NCI-H2227 (cell line): ENCODE measurements at regions not wholly inside any gene's neighbourhood (a gene's known extent, or its start where the extent isn't known, plus 50 kb on each side); places are given as distances from the start of the nearest gene placed in this dataset.

Experiments used
- DNase-seq: peaks from one replicate; lab custom pipeline; 2025; ENCODE audit not compliant: unreplicated experiment; lab: John Stamatoyannopoulos, UW

GRCh38 chr1:38270849-38271633 lies 224.4 kb upstream of the POU3F1 start:
- no peak for DNase-seq

GRCh38 chr1:38269923-38270848 lies 223.6 kb upstream of the POU3F1 start:
- DNase-seq: no peak

GRCh38 chr1:38268226-38268625 lies 221.6 kb upstream of the POU3F1 start:
- DNase-seq: no peak

DNA sequence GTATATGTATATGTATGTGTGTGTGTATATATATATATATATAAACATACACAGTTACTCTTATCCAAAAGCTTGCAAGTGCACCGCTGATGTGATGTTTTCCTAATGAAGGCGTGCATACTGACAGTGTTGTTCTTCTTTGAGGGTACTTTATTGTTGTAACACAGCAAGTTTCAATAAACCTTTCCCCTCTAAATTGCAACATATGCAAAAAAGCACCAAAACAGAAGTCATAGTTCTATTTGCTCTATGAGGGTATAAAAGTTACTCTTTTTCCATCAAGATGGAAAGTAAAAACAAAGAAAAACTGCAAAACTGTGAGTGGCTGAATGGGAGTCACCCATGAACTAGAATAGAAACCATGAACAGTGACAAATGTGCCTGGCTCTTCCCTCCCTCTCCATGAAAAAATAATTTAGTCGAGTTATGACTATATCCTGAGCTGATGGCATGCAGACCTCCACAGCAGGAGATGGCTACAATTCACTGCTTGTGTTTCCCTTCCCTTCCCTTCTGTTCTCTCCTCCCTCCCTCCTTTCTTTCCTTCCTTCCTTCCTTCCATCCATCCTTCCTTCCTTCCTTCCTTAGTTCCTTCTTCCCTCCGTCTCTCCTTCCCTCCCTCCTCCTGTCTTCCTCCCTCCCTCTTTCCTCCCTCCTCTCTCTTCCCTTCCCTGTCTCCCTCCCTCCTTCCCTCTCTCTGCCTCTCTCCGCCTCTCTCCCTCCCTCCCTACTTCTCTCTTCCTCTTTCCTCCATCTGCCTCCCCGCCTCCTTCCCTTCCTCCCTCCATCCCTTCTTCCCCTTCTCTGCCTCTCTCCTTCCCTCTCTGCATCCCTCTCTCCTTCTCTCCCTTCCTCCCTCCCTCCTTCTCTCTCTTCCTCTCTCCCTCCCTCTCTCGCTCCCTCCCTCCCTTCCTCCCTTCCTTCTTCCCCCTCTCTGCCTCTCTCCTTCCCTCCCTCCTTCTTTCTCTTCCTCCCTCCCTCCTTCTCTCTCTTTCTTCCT lies 220.7 kb upstream of the POU3F1 start:
- DNase-seq: no peak

DNA sequence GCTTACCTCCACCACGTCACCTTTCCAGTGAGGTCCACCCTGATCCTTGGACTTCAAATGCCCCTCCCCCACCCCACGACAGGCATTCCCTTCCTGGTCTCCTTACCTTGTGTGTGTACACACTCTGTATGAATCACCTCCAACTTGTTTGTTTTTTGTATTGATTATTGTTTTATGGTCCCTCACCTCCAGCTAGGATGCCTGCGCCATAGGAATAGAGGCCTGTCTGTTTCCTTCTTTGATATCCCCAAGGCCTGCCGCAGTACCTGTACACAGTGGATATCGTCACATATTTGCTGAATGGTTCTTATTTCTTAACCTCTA lies 219.6 kb upstream of the POU3F1 start:
- no peak for DNase-seq

GRCh38 chr1:38265293-38266196 lies 219.0 kb upstream of the POU3F1 start:
- no peak for DNase-seq

DNA sequence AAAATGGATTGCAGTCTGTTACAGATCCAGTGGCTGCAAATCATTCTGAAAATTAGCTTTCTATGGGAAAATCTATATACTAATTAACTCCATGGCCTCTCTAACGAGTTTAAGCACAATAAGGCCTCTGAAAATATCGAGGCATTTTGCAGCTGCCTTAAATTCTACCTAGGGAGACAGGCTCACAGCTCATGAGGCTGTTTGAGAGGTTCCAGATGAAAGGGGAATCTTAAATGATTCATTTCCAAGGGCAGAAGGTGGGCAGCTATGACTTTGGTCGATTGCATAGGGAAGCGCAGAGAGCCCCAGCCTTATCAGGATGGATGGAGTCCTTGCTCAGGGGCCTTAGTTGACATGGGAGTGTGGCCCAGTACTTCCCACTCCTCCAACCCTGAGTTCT lies 216.8 kb upstream of the POU3F1 start:
- DNase-seq: no peak

GRCh38 chr1:38261574-38261973 lies 215.0 kb upstream of the POU3F1 start:
- no peak for DNase-seq

DNA sequence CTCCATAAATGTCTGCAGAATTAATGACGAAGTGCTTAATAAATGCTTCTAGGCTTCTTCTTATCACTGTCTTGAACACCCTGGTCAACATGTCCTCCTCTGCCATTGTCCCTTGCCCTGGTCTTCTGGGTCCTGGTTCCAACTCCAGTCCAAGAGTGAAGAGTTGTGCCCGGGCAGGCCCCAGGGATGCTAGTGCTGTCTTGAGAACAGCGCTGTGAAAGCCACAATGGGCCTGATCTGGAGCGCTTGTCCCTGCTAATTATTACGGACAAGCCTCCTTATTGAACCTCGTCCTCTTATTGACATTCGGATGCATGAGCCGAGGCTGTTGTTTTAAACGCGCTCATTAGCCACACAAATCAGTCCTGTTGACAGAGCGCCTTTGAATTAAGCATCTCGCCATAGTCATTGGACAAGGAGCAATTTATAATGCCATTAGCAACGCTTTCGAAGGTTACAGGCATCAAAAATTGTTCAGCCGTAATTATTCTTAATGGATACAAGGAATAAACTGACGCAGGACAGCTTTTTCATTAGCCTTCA lies 211.6 kb upstream of the POU3F1 start:
- no peak for DNase-seq

GRCh38 chr1:38257374-38257773 lies 210.8 kb upstream of the POU3F1 start:
- DNase-seq: no peak

GRCh38 chr1:38256072-38256471 lies 209.5 kb upstream of the POU3F1 start:
- DNase-seq: no peak

GRCh38 chr1:38253314-38253713 lies 206.7 kb upstream of the POU3F1 start:
- no peak for DNase-seq

DNA sequence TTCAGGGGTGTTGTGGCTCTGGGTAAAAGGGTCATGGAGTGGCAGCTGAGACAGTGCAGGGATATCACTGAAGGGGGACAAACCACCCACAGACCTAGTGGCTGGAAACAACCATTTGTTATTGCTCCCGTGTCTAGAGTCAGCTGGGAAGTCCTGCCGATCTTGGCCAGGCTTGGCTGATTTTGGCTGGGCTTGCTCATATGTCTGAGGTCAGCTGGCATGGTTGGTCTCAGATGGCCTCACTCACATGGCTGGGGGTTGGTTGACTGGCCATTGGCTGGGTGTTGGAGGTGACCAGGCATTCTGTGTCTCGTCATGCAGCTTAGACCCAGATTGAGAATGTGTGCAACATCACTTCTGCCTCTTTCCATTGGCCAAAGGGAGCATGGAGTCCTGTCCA lies 203.8 kb upstream of the POU3F1 start:
- no peak for DNase-seq

GRCh38 chr1:38249001-38249400 lies 202.4 kb upstream of the POU3F1 start:
- no peak for DNase-seq

DNA sequence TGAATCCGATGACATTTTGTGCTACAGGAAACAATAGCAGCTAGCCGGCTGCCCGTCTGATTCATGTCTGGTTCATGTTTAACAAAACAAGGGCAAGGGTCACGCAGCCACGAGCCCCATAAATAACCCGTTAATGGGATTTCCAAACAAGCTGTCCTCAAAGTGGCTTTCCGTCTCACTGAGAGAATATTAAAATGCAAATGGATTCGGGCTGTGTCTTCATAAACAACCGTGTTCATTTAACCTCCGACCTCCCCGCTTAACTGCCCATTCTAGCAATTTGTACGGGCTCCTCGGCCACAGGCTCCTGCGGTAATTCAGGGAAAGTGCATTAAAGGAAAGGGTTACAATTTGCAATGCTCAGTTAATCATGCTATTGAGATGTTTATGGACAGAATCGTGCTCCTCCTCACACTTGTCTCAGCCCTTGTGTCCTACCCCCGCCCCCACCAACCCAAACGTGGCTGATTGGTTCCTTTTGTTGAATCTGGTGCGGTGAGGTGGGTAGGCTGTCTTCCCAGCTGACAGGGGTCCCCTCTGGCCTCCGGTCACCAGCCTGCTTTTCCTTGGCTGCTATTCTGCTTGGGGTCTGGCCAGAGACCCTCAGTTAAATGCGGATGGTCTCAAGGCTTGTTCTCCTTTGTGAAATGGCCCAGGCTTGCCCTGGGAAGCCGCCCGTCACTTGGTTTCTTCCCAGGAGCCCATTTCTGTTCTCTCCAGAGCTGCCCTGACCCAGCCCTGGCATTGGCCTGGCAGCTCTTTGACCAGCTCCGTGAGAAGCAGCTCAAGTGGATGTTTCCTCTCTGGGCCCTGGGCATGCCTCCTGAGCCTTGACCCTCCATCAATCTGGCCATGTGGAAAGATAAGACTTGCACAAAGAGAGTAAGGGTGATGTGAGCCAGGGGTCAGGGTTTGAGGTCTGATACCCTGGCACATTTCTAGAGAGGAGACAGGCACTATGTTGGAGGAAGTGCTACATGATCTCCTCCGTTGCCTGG lies 200.7 kb upstream of the POU3F1 start:
- DNase-seq: peak; percentile 73

- peak; percentile 74 for DNase-seq
Observed at GRCh38 chr1:38244218-38244845, 197.7 kb upstream of the POU3F1 start.

- DNase-seq: no peak
Observed at GRCh38 chr1:38243106-38243505, 196.5 kb upstream of the POU3F1 start.

DNA sequence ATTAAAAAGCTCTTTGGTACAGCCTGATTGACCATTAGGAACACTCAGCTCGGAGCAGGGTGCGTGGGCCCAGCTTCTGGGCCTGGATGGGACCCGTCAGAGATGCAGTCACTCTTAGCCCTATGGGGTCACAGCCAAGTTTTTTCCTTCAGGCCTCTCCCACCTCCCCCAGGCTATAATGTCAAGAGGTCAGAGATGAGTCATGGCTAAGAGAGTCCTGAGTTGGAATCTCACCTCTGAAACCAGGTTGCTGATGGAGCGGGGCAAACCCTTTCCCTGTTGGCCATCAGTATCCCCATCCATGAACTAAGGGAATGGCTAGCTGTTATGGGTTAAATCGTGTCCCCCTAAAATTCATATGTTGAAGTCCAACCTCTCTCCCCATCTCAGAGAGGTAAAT lies 195.9 kb upstream of the POU3F1 start:
- DNase-seq: no peak
